ENCODE measurements at regions not wholly inside any gene's neighbourhood (a gene's known extent, or its start where the extent isn't known, plus 50 kb on each side); places are given as distances from the start of the nearest gene placed in this dataset.

DNA sequence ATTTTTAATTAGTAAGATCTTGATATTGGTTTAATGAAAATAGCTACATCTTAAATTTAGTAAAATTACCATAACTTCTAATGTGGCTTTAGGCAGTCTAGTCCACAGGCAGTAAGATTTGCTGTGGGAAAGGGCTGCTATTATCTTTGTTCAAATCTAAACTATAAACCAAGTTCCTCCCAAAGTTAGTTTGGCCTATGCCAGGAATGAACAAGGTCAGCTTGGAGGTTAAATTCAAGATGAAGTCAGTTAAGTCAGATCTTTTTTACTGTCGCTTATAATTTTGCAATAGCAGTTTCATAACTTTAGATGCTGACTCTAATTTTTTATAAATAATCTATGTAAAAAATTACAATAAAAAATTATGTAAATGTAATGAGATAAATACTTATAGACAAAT lies 1016.9 kb upstream of the ALCAM start:
- Histone ChIP-seq H3K27ac (ENCODE audit: low read length) (no peak overlapping the region), H3K36me3 (ENCODE audit: control insufficient read depth, insufficient read depth, low read length) (no peaks in the 10 kb centered on the region), H3K9me3 (ENCODE audit: control insufficient read depth, insufficient read depth, low read depth, low read length) (no peaks in the 10 kb centered on the region; the same call in 1 of the 2 replicates), H3K4me3 (ENCODE audit: low read depth in 2 of 2, low read length in 2 of 2) (no peak overlapping the region), H3K4me1 (ENCODE audit: control insufficient read depth, insufficient read depth, low read length) (no peaks in the 10 kb centered on the region), H3K27me3 (ENCODE audit: control insufficient read depth, insufficient read depth, low read length) (no peaks in the 10 kb centered on the region)
- intact Hi-C loops (cut with micrococcal nuclease; ENCODE audit: unreplicated experiment), result no loop called here
- TF ChIP-seq POLR2AphosphoS5 (IDR thresholded peaks at IDR 0.05; ENCODE audit: low read depth, low read length) (no peak), SIN3A (IDR thresholded peaks at IDR 0.05; ENCODE audit: borderline replicate concordance, insufficient read depth, low read depth, low read length) (no peak), REST (IDR thresholded peaks at IDR 0.05; ENCODE audit: insufficient read depth in 1 of 2, low read depth in 2 of 2, low read length in 1 of 2) (no peak), TCF7L2 (IDR thresholded peaks at IDR 0.05; ENCODE audit: low read depth, low read length) (no peak)
- TF ChIP-seq, protein P1, sequence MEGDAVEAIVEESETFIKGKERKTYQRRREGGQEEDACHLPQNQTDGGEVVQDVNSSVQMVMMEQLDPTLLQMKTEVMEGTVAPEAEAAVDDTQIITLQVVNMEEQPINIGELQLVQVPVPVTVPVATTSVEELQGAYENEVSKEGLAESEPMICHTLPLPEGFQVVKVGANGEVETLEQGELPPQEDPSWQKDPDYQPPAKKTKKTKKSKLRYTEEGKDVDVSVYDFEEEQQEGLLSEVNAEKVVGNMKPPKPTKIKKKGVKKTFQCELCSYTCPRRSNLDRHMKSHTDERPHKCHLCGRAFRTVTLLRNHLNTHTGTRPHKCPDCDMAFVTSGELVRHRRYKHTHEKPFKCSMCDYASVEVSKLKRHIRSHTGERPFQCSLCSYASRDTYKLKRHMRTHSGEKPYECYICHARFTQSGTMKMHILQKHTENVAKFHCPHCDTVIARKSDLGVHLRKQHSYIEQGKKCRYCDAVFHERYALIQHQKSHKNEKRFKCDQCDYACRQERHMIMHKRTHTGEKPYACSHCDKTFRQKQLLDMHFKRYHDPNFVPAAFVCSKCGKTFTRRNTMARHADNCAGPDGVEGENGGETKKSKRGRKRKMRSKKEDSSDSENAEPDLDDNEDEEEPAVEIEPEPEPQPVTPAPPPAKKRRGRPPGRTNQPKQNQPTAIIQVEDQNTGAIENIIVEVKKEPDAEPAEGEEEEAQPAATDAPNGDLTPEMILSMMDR (IDR thresholded peaks at IDR 0.05), result no peak
- ATAC-seq (no peak), DNase-seq (ENCODE audit: low read depth, low spot score) (no peak)
- ChIA-PET CTCF (no interaction called here), POLR2A (no interaction called here)
- BruUV-seq (replicated peaks), result no TSS peak
- in situ Hi-C loops (cut with HindIII; ENCODE audit: low pct_unique_long_range_greater_than_20kb, low sequenced_read_pairs), result no loop called here

GRCh38 chr3:104353951-104354350 lies 1012.8 kb upstream of the ALCAM start:
- no TSS peak for BruUV-seq (replicated peaks)
- ATAC-seq (no peak), DNase-seq (ENCODE audit: low read depth, low spot score) (no peak)
- Histone ChIP-seq H3K36me3 (ENCODE audit: control insufficient read depth, insufficient read depth, low read length) (no peaks in the 10 kb centered on the region), H3K9me3 (ENCODE audit: control insufficient read depth, insufficient read depth, low read depth, low read length) (no peaks in the 10 kb centered on the region; the same call in 1 of the 2 replicates), H3K27me3 (ENCODE audit: control insufficient read depth, insufficient read depth, low read length) (no peaks in the 10 kb centered on the region), H3K4me1 (ENCODE audit: control insufficient read depth, insufficient read depth, low read length) (no peaks in the 10 kb centered on the region), H3K4me3 (ENCODE audit: low read depth in 2 of 2, low read length in 2 of 2) (no peak overlapping the region), H3K27ac (ENCODE audit: low read length) (no peak overlapping the region)
- CTCF ChIA-PET, result no interaction called here
- intact Hi-C loops (cut with micrococcal nuclease; ENCODE audit: unreplicated experiment) (no loop called here), in situ Hi-C loops (cut with HindIII; ENCODE audit: low pct_unique_long_range_greater_than_20kb, low sequenced_read_pairs) (no loop called here)
- TF ChIP-seq POLR2AphosphoS5 (IDR thresholded peaks at IDR 0.05; ENCODE audit: low read depth, low read length) (no peak), SIN3A (IDR thresholded peaks at IDR 0.05; ENCODE audit: borderline replicate concordance, insufficient read depth, low read depth, low read length) (no peak), REST (IDR thresholded peaks at IDR 0.05; ENCODE audit: insufficient read depth in 1 of 2, low read depth in 2 of 2, low read length in 1 of 2) (no peak), TCF7L2 (IDR thresholded peaks at IDR 0.05; ENCODE audit: low read depth, low read length) (no peak)
- TF ChIP-seq, protein P1 (IDR thresholded peaks at IDR 0.05), result no peak
- POLR2A ChIA-PET, result no interaction called here
